ENCODE measurements at regions not wholly inside any gene's neighbourhood (a gene's known extent, or its start where the extent isn't known, plus 50 kb on each side); places are given as distances from the start of the nearest gene placed in this dataset.

DNA sequence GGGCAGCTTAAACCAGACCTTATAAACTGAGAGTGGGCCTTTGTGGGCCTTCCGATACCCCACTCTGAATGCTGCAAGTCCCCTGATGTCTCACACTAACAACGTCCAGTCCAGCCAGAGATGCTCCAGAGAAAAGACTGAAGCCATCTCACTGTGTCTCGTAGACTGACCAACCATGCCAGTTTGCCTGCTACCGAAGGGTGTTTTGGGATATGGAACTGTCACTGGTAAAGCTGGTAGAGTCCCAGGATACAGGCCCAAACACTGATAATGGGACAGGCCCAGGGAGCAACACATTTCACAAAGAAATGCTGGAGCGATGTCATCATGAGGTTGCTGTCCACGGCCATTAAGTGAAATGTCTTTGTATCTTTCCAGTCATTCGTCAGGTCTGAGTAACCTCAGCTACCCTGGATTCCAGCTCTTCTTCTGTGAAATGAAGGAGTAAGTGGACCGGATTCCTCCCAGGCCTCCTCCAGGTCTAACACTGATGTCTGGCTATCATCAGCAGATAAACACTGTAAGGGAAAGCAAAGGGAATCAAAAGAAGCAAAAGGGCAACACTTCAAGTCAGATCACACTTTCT, 81.6 kb downstream of the SLC5A7 start:
- Histone ChIP-seq H3K9ac (ENCODE audit: extremely low read depth, insufficient read length, low read length) (no peak overlapping the region), H2BK12ac (ENCODE audit: insufficient read length, low read depth, low read length) (no peak overlapping the region), H3K4me1 (ENCODE audit: insufficient read depth, low read length) (no peaks in the 10 kb centered on the region), H3K27me3 (ENCODE audit: insufficient read depth, low read length) (no peaks in the 10 kb centered on the region), H2BK120ac (ENCODE audit: low read depth, low read length, poor library complexity, severe bottlenecking) (no peak overlapping the region), H2BK15ac (ENCODE audit: low read depth, low read length) (no peak overlapping the region), H3K79me2 (ENCODE audit: insufficient read depth, low read length) (no peaks in the 10 kb centered on the region), H4K5ac (ENCODE audit: insufficient read length, low read depth, low read length) (no peak overlapping the region), H3K4me2 (ENCODE audit: insufficient read depth, insufficient read length, low read length) (no peak overlapping the region), H3K9me3 (ENCODE audit: control insufficient read depth, low read depth, low read length) (no peaks in the 10 kb centered on the region), H3K56ac (ENCODE audit: insufficient read length, low read depth, low read length) (no peak overlapping the region), H4K91ac (ENCODE audit: insufficient read length, low read depth, low read length) (no peak overlapping the region), H4K8ac (replicated peaks; ENCODE audit: insufficient read length, low read depth, low read length) (no peak overlapping the region), H2AK5ac (ENCODE audit: insufficient read length, low read length) (no peak overlapping the region), H3K23ac (ENCODE audit: insufficient read length, low read depth, low read length) (no peak overlapping the region), H2BK5ac (ENCODE audit: insufficient read length, low read length) (no peak overlapping the region), H3K4ac (ENCODE audit: low read depth, low read length) (no peak overlapping the region), H3K27ac (ENCODE audit: insufficient read length, low read depth, low read length) (no peak overlapping the region), H3T11ph (ENCODE audit: low read length) (no peak overlapping the region), H3K14ac (ENCODE audit: insufficient read depth, low read length) (no peak overlapping the region), H2AFZ (ENCODE audit: low read length) (no peak overlapping the region), H4K20me1 (ENCODE audit: control insufficient read depth, insufficient read depth, insufficient read length) (no peaks in the 10 kb centered on the region), H2BK20ac (ENCODE audit: low read depth, low read length, poor library complexity, severe bottlenecking) (no peak overlapping the region), H3K79me1 (ENCODE audit: insufficient read depth, low read depth, low read length, poor library complexity, severe bottlenecking) (no peaks in the 10 kb centered on the region), H3K23me2 (ENCODE audit: insufficient read length, low read depth, low read length, poor library complexity, severe bottlenecking) (no peaks in the 10 kb centered on the region), H3K18ac (ENCODE audit: insufficient read length, low read depth, low read length) (no peak overlapping the region)
- peaks cover under 1% of the 10 kb centered on the region in 2 experiments; a peak in 3 of 4 replicates for H3K4me1 Mint-ChIP-seq
- no peaks in the 10 kb centered on the region for H3K36me3 Mint-ChIP-seq (ENCODE audit: insufficient read depth in 1 of 3, low read depth in 3 of 3)
- WGBS (ENCODE audit: extremely low coverage, insufficient read length, low lambda C conversion rate), result no CpG with 5 or more reads among the region's 8 CpGs
- H3K9me3 Mint-ChIP-seq, result no peaks in the 10 kb centered on the region
- no peaks in the 10 kb centered on the region for H3K27me3 Mint-ChIP-seq (ENCODE audit: low read depth)
- no peak overlapping the region for H3K27ac Mint-ChIP-seq
- DNase-seq, result no peak
- TF ChIP-seq, protein P1, sequence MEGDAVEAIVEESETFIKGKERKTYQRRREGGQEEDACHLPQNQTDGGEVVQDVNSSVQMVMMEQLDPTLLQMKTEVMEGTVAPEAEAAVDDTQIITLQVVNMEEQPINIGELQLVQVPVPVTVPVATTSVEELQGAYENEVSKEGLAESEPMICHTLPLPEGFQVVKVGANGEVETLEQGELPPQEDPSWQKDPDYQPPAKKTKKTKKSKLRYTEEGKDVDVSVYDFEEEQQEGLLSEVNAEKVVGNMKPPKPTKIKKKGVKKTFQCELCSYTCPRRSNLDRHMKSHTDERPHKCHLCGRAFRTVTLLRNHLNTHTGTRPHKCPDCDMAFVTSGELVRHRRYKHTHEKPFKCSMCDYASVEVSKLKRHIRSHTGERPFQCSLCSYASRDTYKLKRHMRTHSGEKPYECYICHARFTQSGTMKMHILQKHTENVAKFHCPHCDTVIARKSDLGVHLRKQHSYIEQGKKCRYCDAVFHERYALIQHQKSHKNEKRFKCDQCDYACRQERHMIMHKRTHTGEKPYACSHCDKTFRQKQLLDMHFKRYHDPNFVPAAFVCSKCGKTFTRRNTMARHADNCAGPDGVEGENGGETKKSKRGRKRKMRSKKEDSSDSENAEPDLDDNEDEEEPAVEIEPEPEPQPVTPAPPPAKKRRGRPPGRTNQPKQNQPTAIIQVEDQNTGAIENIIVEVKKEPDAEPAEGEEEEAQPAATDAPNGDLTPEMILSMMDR (conservative IDR thresholded peaks at IDR 0.05), result no peak
- no peak overlapping the region for H3K4me3 Mint-ChIP-seq
